ENCODE measurements at regions not wholly inside any gene's neighbourhood (a gene's known extent, or its start where the extent isn't known, plus 50 kb on each side); places are given as distances from the start of the nearest gene placed in this dataset.

- TF ChIP-seq, protein P1, sequence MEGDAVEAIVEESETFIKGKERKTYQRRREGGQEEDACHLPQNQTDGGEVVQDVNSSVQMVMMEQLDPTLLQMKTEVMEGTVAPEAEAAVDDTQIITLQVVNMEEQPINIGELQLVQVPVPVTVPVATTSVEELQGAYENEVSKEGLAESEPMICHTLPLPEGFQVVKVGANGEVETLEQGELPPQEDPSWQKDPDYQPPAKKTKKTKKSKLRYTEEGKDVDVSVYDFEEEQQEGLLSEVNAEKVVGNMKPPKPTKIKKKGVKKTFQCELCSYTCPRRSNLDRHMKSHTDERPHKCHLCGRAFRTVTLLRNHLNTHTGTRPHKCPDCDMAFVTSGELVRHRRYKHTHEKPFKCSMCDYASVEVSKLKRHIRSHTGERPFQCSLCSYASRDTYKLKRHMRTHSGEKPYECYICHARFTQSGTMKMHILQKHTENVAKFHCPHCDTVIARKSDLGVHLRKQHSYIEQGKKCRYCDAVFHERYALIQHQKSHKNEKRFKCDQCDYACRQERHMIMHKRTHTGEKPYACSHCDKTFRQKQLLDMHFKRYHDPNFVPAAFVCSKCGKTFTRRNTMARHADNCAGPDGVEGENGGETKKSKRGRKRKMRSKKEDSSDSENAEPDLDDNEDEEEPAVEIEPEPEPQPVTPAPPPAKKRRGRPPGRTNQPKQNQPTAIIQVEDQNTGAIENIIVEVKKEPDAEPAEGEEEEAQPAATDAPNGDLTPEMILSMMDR (IDR thresholded peaks at IDR 0.05), result no peak
- no peak for TF ChIP-seq POLR2A (IDR thresholded peaks at IDR 0.05)
Observed at GRCh38 chr7:18402488-18403183, 92.9 kb upstream of the HDAC9 start.
